CD8-positive, alpha-beta memory T cell (primary cell): ENCODE measurements at regions not wholly inside any gene's neighbourhood (a gene's known extent, or its start where the extent isn't known, plus 50 kb on each side); places are given as distances from the start of the nearest gene placed in this dataset.

Experiments
- CTCF ChIA-PET: fragments of 350-600 bp; sonication (Branson Sonifier 250); formaldehyde crosslinking; loops from one replicate; lab custom pipeline; 2021; ENCODE audit warnings: antibody characterized with exemption; lab: Charles Lee
- POLR2A ChIA-PET: fragments of 350-600 bp; sonication (Branson Sonifier 250); formaldehyde crosslinking; loops from one replicate; lab custom pipeline; 2021; ENCODE audit warnings: antibody characterized with exemption; lab: Charles Lee
- DNase-seq, 5 donors: peaks; one replicate each; pipeline versions ENCODE4 v3.0.0 to v3.0.0-alpha.2; 2020 to 2022; ENCODE audit warnings: mixed read lengths in 1 of 5
- H3K27ac ChIP-seq: one replicate; pipeline ENCODE4 v1.7.0; 2013; ENCODE audit warnings: low read depth, mild to moderate bottlenecking, low read length, moderate library complexity
- H3K27me3 ChIP-seq: 2 replicates; pipeline ENCODE4 v1.7.0; 2013; ENCODE audit warnings: low read length, mild to moderate bottlenecking; ENCODE audit not compliant: insufficient read depth, poor library complexity, severe bottlenecking
- H3K36me3 ChIP-seq: 2 replicates; pipeline ENCODE4 v1.7.0; 2013; ENCODE audit warnings: mild to moderate bottlenecking, low read length, moderate library complexity; ENCODE audit not compliant: insufficient read depth
- H3K4me1 ChIP-seq: 2 replicates; pipeline ENCODE4 v1.7.0; 2013; ENCODE audit warnings: mild to moderate bottlenecking, low read length, moderate library complexity; ENCODE audit not compliant: insufficient read depth
- H3K4me3 ChIP-seq: 2 replicates; pipeline ENCODE4 v1.7.0; 2013; ENCODE audit warnings: mild to moderate bottlenecking, low read length
- H3K9me3 ChIP-seq: 2 replicates; pipeline ENCODE4 v1.7.0; 2013; ENCODE audit warnings: mild to moderate bottlenecking, low read length
- H3K27ac Mint-ChIP-seq, 8 donors: one replicate each; pipeline ENCODE4 v1.8.0; 2020 to 2021; ENCODE audit warnings: mixed read lengths in 8 of 8, mild to moderate bottlenecking in 6 of 8, inconsistent platforms in 3 of 8, moderate library complexity in 3 of 8
- H3K27me3 Mint-ChIP-seq, 2 donors: one replicate each; pipeline ENCODE4 v1.8.0; 2020 to 2021; ENCODE audit warnings: mixed read lengths in 2 of 2, mild to moderate bottlenecking in 1 of 2, moderate library complexity in 1 of 2
- H3K36me3 Mint-ChIP-seq, 3 donors: one replicate each; pipeline ENCODE4 v1.8.0; 2020 to 2021; ENCODE audit warnings: mixed read lengths in 3 of 3, inconsistent platforms in 1 of 3, mild to moderate bottlenecking in 1 of 3
- H3K4me1 Mint-ChIP-seq, 3 donors: one replicate each; pipeline ENCODE4 v1.8.0; 2020 to 2021; ENCODE audit warnings: mixed read lengths in 3 of 3, inconsistent platforms in 1 of 3, mild to moderate bottlenecking in 1 of 3
- H3K4me3 Mint-ChIP-seq, 7 donors: one replicate each; pipeline ENCODE4 v1.8.0; 2020 to 2021; ENCODE audit warnings: mixed read lengths in 7 of 7, mild to moderate bottlenecking in 6 of 7, moderate library complexity in 4 of 7, inconsistent platforms in 2 of 7
- H3K9me3 Mint-ChIP-seq, 5 donors: one replicate each; pipeline ENCODE4 v1.8.0; 2020 to 2022; ENCODE audit warnings: mixed read lengths in 5 of 5, mild to moderate bottlenecking in 3 of 5, moderate library complexity in 2 of 5, inconsistent platforms in 1 of 5

DNA sequence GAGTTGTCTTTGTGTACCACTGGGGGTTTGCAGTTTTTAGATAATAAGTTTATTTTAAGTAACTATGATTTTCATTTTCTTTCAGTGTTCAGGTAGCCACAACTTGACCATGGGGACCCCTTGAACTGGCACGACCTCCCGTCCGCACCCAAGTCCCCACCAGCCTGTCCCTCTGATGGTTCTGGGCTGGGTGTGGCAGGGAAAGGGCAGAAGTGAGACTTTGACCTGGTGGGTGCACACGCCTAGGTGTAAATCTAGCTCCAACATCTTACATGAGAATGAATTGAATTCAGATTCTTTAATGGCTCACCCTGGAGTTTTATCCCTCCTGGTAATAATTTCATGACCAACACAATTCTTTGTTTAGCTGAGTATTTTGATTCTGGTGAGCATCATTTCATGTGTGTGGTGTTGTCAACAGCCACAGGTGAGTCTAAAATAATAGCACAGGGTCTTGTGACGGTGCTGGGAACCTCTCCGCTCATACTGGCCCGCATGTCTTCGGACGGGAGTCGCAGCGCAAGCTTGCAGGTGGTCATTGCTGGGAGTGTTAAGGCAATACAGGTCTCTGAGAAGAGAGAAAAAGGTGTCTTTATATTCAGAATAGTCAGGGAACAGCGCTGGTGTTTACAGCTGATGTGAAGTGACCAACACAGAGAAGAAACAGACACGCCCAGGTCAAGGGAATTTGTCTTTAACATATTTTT is 50.8 kb upstream of the POFUT2 start:
- Histone ChIP-seq H3K27me3 (no peaks in the 10 kb centered on the region), H3K36me3 (no peaks in the 10 kb centered on the region), H3K4me1 (no peaks in the 10 kb centered on the region), H3K9me3 (no peaks in the 10 kb centered on the region), H3K4me3 (no peak overlapping the region), H3K27ac (no peak overlapping the region)
- POLR2A ChIA-PET: interaction anchor here (0.5 to 0.7 kb wide), 2 partner anchors 50 to 303 kb away, joined by 3 read pairs; partner anchors contain the start of gene POFUT2
- peaks cover 7 to 19% of the 10 kb centered on the region in 2 donors for H3K27me3 Mint-ChIP-seq
- H3K4me3 Mint-ChIP-seq: no peak overlapping the region
- CTCF ChIA-PET: no interaction called here
- H3K27ac Mint-ChIP-seq: no peak overlapping the region
- DNase-seq: no peak
- H3K4me1 Mint-ChIP-seq: no peaks in the 10 kb centered on the region
- no peaks in the 10 kb centered on the region for H3K36me3 Mint-ChIP-seq
- H3K9me3 Mint-ChIP-seq: no peaks in the 10 kb centered on the region

DNA sequence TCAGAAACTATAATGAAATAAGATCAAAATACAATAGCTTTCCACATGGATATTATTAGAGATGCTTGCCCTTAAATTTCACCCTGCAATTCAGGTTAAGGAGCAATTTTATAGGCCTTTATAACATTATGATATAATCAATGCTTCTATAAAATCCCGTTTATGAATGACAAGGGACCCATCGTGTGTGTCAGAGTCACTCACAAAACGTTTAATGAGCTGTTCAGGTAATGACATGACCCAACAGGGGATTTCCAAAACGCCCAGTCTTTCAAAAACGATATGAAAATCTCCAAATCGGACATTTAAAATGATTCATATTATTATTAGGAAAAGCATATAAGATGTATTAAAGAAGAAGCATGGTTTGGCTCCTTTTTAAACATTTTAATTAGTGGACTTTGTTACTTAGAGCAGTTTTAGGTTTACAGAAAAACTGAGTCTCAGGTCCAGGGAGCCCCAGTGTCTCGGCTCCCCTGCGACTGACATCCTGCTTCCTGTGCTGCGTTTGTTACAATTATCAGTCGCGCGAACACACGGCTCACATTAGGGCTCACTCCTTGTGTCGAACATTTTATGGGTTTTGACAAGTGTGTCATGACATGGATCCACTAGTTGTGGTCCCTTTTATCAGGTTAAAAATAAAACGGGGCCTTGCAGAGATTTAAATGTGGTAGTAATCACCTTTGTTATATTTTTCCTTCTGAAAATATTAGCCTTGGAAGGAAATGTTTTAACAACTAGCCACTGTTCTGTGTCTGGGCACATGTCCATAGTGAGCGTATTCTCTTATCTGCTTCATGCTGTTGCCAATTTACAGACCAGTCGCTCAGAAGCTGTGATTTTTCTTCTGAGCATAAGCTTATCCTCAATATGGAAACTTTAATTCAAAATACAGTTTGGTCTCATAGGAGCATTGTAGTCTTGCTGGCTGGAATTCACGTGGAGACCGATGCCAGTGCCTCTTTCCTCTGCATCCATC is 52.0 kb upstream of the POFUT2 start:
- ChIA-PET POLR2A (no interaction called here), CTCF (no interaction called here)
- Mint-ChIP-seq H3K9me3 (no peaks in the 10 kb centered on the region), H3K4me3 (no peak overlapping the region), H3K4me1 (no peaks in the 10 kb centered on the region), H3K36me3 (no peaks in the 10 kb centered on the region), H3K27ac (no peak overlapping the region), H3K27me3 (peaks cover 15 to 21% of the 10 kb centered on the region in 2 donors)
- Histone ChIP-seq H3K27me3 (no peaks in the 10 kb centered on the region), H3K36me3 (no peaks in the 10 kb centered on the region), H3K27ac (no peak overlapping the region), H3K9me3 (no peaks in the 10 kb centered on the region), H3K4me3 (no peak overlapping the region), H3K4me1 (no peaks in the 10 kb centered on the region)
- DNase-seq: no peak

GRCh38 chr21:45340515-45340914 is 52.8 kb upstream of the POFUT2 start:
- Histone ChIP-seq H3K36me3 (no peaks in the 10 kb centered on the region), H3K27me3 (no peaks in the 10 kb centered on the region), H3K27ac (no peak overlapping the region), H3K4me1 (no peaks in the 10 kb centered on the region), H3K9me3 (no peaks in the 10 kb centered on the region), H3K4me3 (no peak overlapping the region)
- Mint-ChIP-seq H3K4me1 (no peaks in the 10 kb centered on the region), H3K4me3 (no peak overlapping the region), H3K9me3 (no peaks in the 10 kb centered on the region), H3K36me3 (no peaks in the 10 kb centered on the region), H3K27ac (no peak overlapping the region), H3K27me3 (peaks cover 15 to 24% of the 10 kb centered on the region in 2 donors)
- ChIA-PET CTCF (no interaction called here), POLR2A (no interaction called here)
- no peak for DNase-seq

DNA sequence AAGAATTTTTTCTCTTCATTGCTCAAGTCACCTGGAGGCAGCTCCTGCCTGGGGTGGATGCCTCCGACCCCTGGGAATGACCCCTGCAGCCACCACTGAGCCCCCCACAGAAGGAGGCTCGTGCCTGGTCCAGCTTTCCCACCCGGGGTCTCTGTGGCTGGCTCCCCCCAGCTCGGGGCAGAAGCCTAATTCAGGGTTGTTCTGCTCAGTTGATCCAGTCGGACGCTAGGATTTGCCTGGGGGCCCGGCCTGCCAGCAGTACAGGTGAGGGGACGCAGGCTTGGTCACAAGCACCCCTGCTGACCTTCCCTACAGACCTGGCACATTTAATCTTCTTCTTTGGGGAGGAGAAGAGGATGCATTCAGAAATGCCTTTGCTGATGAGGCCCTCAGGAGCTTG is 53.6 kb upstream of the POFUT2 start:
- Mint-ChIP-seq H3K27ac (peak overlapping the region in 1 of 8 donors; percentile 79), H3K9me3 (no peaks in the 10 kb centered on the region), H3K4me3 (no peak overlapping the region), H3K4me1 (no peaks in the 10 kb centered on the region), H3K36me3 (no peaks in the 10 kb centered on the region), H3K27me3 (peaks cover 15 to 24% of the 10 kb centered on the region in 2 donors)
- Histone ChIP-seq H3K4me1 (no peaks in the 10 kb centered on the region), H3K9me3 (no peaks in the 10 kb centered on the region), H3K36me3 (no peaks in the 10 kb centered on the region), H3K4me3 (no peak overlapping the region), H3K27ac (no peak overlapping the region), H3K27me3 (no peaks in the 10 kb centered on the region)
- CTCF ChIA-PET: interaction anchor here (1.7 kb wide), 1 partner anchor 23 kb away, joined by 4 read pairs; no protein-coding TSS in a partner anchor
- POLR2A ChIA-PET: no interaction called here
- no peak for DNase-seq

GRCh38 chr21:45341779-45342178 is 54.1 kb upstream of the POFUT2 start:
- no peaks in the 10 kb centered on the region for H3K27me3 ChIP-seq
- H3K4me3 ChIP-seq: no peak overlapping the region
- no peaks in the 10 kb centered on the region for H3K4me1 ChIP-seq
- H3K27ac ChIP-seq: no peak overlapping the region
- no peak overlapping the region for H3K4me3 Mint-ChIP-seq
- CTCF ChIA-PET: interaction anchor here (1.7 kb wide), 1 partner anchor 23 kb away, joined by 4 read pairs; no protein-coding TSS in a partner anchor
- H3K27me3 Mint-ChIP-seq: peaks cover 15 to 21% of the 10 kb centered on the region in 2 donors
- H3K36me3 ChIP-seq: no peaks in the 10 kb centered on the region
- no peaks in the 10 kb centered on the region for H3K9me3 ChIP-seq
- no peaks in the 10 kb centered on the region for H3K9me3 Mint-ChIP-seq
- no peaks in the 10 kb centered on the region for H3K4me1 Mint-ChIP-seq
- POLR2A ChIA-PET: no interaction called here
- H3K36me3 Mint-ChIP-seq: no peaks in the 10 kb centered on the region
- H3K27ac Mint-ChIP-seq: no peak overlapping the region
- no peak for DNase-seq

GRCh38 chr21:45343891-45344290 is 56.2 kb upstream of the POFUT2 start:
- Mint-ChIP-seq H3K4me1 (no peaks in the 10 kb centered on the region), H3K27me3 (peaks cover 17 to 26% of the 10 kb centered on the region in 2 donors), H3K27ac (no peak overlapping the region), H3K4me3 (no peak overlapping the region), H3K36me3 (no peaks in the 10 kb centered on the region), H3K9me3 (no peaks in the 10 kb centered on the region)
- H3K9me3 ChIP-seq: no peaks in the 10 kb centered on the region
- H3K36me3 ChIP-seq: no peaks in the 10 kb centered on the region
- H3K4me3 ChIP-seq: no peak overlapping the region
- no peaks in the 10 kb centered on the region for H3K4me1 ChIP-seq
- ChIA-PET POLR2A (no interaction called here), CTCF (no interaction called here)
- no peaks in the 10 kb centered on the region for H3K27me3 ChIP-seq
- no peak overlapping the region for H3K27ac ChIP-seq
- no peak for DNase-seq

GRCh38 chr21:45344576-45344975 is 56.9 kb upstream of the POFUT2 start:
- H3K4me1 ChIP-seq: no peaks in the 10 kb centered on the region
- no peaks in the 10 kb centered on the region for H3K36me3 Mint-ChIP-seq
- ChIA-PET POLR2A (no interaction called here), CTCF (no interaction called here)
- no peaks in the 10 kb centered on the region for H3K9me3 Mint-ChIP-seq
- H3K4me3 ChIP-seq: no peak overlapping the region
- no peaks in the 10 kb centered on the region for H3K4me1 Mint-ChIP-seq
- peaks cover 17 to 26% of the 10 kb centered on the region in 2 donors for H3K27me3 Mint-ChIP-seq
- H3K27ac Mint-ChIP-seq: no peak overlapping the region
- no peaks in the 10 kb centered on the region for H3K27me3 ChIP-seq
- no peak overlapping the region for H3K27ac ChIP-seq
- DNase-seq: no peak
- no peaks in the 10 kb centered on the region for H3K9me3 ChIP-seq
- H3K4me3 Mint-ChIP-seq: no peak overlapping the region
- no peaks in the 10 kb centered on the region for H3K36me3 ChIP-seq
